Islet precursor cell (in vitro differentiated cells): ENCODE measurements at regions not wholly inside any gene's neighbourhood (a gene's known extent, or its start where the extent isn't known, plus 50 kb on each side); places are given as distances from the start of the nearest gene placed in this dataset.
"Not testable (repeated sequence)": the region's sequence is repeated elsewhere in the genome, so short reads cannot be mapped to it uniquely, and the experiment has no call there.

Experiments used
- DNase-seq: peaks from one replicate; pipeline ENCODE4 v3.0.0-alpha.2; 2018

- DNase-seq: peak; percentile 13
Measured at GRCh38 chr2:234898534-234899053, 53.2 kb upstream of the SH3BP4 start.

- not testable (repeated sequence) for DNase-seq
Measured at GRCh38 chr2:234888442-234888841, 63.4 kb upstream of the SH3BP4 start.

GRCh38 chr2:234887195-234887594 is 64.6 kb upstream of the SH3BP4 start:
- DNase-seq: no peak

GRCh38 chr2:234885886-234886285 is 65.9 kb upstream of the SH3BP4 start:
- peak; percentile 27 for DNase-seq

GRCh38 chr2:234885118-234885517 is 66.7 kb upstream of the SH3BP4 start:
- DNase-seq: peak; percentile 12

- peak; percentile 38 for DNase-seq
Measured at GRCh38 chr2:234884591-234884990, 67.2 kb upstream of the SH3BP4 start.

- peak; percentile 69 for DNase-seq
Measured at GRCh38 chr2:234881413-234882241, 70.2 kb upstream of the SH3BP4 start.

- peak; percentile 36 for DNase-seq
Measured at GRCh38 chr2:234880551-234881211, 71.1 kb upstream of the SH3BP4 start.

GRCh38 chr2:234879671-234880455 is 72.0 kb upstream of the SH3BP4 start:
- peak; percentile 14 for DNase-seq

GRCh38 chr2:234876621-234877020 is 75.2 kb upstream of the SH3BP4 start:
- not testable (repeated sequence) for DNase-seq

- peak; percentile 32 for DNase-seq
Measured at GRCh38 chr2:234874347-234875046, 77.3 kb upstream of the SH3BP4 start.

- DNase-seq: peak; percentile 74
Measured at GRCh38 chr2:234873828-234874173, 78.0 kb upstream of the SH3BP4 start.

- DNase-seq: no peak
Measured at GRCh38 chr2:234873103-234873827, 78.6 kb upstream of the SH3BP4 start.

- peak; percentile 7 for DNase-seq
Measured at GRCh38 chr2:234869969-234870368, 81.8 kb upstream of the SH3BP4 start.

GRCh38 chr2:234869164-234869563 is 82.7 kb upstream of the SH3BP4 start:
- no peak for DNase-seq

- no peak for DNase-seq
Measured at GRCh38 chr2:234867882-234868285, 83.9 kb upstream of the SH3BP4 start.

- no peak for DNase-seq
Measured at GRCh38 chr2:234865586-234865985, 86.2 kb upstream of the SH3BP4 start.

- DNase-seq: no peak
Measured at GRCh38 chr2:234865040-234865439, 86.8 kb upstream of the SH3BP4 start.

GRCh38 chr2:234864506-234864905 is 87.3 kb upstream of the SH3BP4 start:
- no peak for DNase-seq

GRCh38 chr2:234863043-234863934 is 88.5 kb upstream of the SH3BP4 start:
- DNase-seq: peak; percentile 93
